ENCODE measurements at regions not wholly inside any gene's neighbourhood (a gene's known extent, or its start where the extent isn't known, plus 50 kb on each side); places are given as distances from the start of the nearest gene placed in this dataset.
A peak's percentile ranks its signal among the peaks of the same experiment; 100 is the strongest.

GRCh38 chr6:44041461-44042260 lies 85.6 kb downstream of the MRPL14 start:
- DNase-seq, result peak; percentile 16
- H3K27me3 ChIP-seq (ENCODE audit: low read depth), result no peaks in the 10 kb centered on the region
- H3K9me3 ChIP-seq, result no peaks in the 10 kb centered on the region
- no peak for ATAC-seq
- intact Hi-C loops (cut with DNase I), result no loop called here
- no peak for TF ChIP-seq CTCF (IDR thresholded peaks at IDR 0.05)
- no peaks in the 10 kb centered on the region for H3K4me1 ChIP-seq
- H3K27ac ChIP-seq, result no peak overlapping the region
- H3K4me3 ChIP-seq, result no peak overlapping the region
- H3K36me3 ChIP-seq, result no peaks in the 10 kb centered on the region

- Histone ChIP-seq H3K36me3 (no peaks in the 10 kb centered on the region), H3K27ac (no peak overlapping the region), H3K4me1 (peaks cover 6% of the 10 kb centered on the region), H3K27me3 (ENCODE audit: low read depth) (no peaks in the 10 kb centered on the region), H3K4me3 (no peak overlapping the region), H3K9me3 (no peaks in the 10 kb centered on the region)
- DNase-seq (peak; percentile 14), ATAC-seq (no peak)
- intact Hi-C loops (cut with DNase I), result no loop called here
- no peak for TF ChIP-seq CTCF (IDR thresholded peaks at IDR 0.05)
These were observed 86.5 kb downstream of the MRPL14 start for GRCh38 chr6:44040786-44041185.

- ATAC-seq (no peak), DNase-seq (peak; percentile 17)
- H3K27ac ChIP-seq, result no peak overlapping the region
- no peak overlapping the region for H3K4me3 ChIP-seq
- no peaks in the 10 kb centered on the region for H3K27me3 ChIP-seq (ENCODE audit: low read depth)
- H3K36me3 ChIP-seq, result no peaks in the 10 kb centered on the region
- peaks cover 6% of the 10 kb centered on the region for H3K4me1 ChIP-seq
- TF ChIP-seq CTCF (IDR thresholded peaks at IDR 0.05), result no peak
- intact Hi-C loops (cut with DNase I), result no loop called here
- H3K9me3 ChIP-seq, result no peaks in the 10 kb centered on the region
These were observed 87.4 kb downstream of the MRPL14 start for GRCh38 chr6:44039839-44040350.

GRCh38 chr6:44039191-44039719 lies 88.0 kb downstream of the MRPL14 start:
- Histone ChIP-seq H3K27me3 (ENCODE audit: low read depth) (no peaks in the 10 kb centered on the region), H3K36me3 (no peaks in the 10 kb centered on the region), H3K27ac (no peak overlapping the region), H3K4me1 (peaks cover 9% of the 10 kb centered on the region), H3K4me3 (no peak overlapping the region), H3K9me3 (no peaks in the 10 kb centered on the region)
- intact Hi-C loops (cut with DNase I), result no loop called here
- TF ChIP-seq CTCF (IDR thresholded peaks at IDR 0.05), result no peak
- ATAC-seq (no peak), DNase-seq (no peak)

- ATAC-seq (no peak), DNase-seq (no peak)
- no peaks in the 10 kb centered on the region for H3K27me3 ChIP-seq (ENCODE audit: low read depth)
- no peak overlapping the region for H3K4me3 ChIP-seq
- H3K27ac ChIP-seq, result no peak overlapping the region
- intact Hi-C loops (cut with DNase I), result no loop called here
- H3K4me1 ChIP-seq, result peaks cover 12% of the 10 kb centered on the region
- no peaks in the 10 kb centered on the region for H3K9me3 ChIP-seq
- no peaks in the 10 kb centered on the region for H3K36me3 ChIP-seq
- TF ChIP-seq CTCF (IDR thresholded peaks at IDR 0.05), result no peak
These were observed 88.6 kb downstream of the MRPL14 start for GRCh38 chr6:44038543-44039065.

Measured in lower lobe of right lung (tissue), 2 donors.